PC-9 (cell line): ENCODE measurements at regions not wholly inside any gene's neighbourhood (a gene's known extent, or its start where the extent isn't known, plus 50 kb on each side); places are given as distances from the start of the nearest gene placed in this dataset.

ENCODE experiments used
- BruUV-seq: library from RNA; stranded (reverse); fragments of 400-500 nt; replicated peaks from 2 replicates; lab custom pipeline; 2021; lab: Mats Ljungman, UMichigan
- CTCF ChIA-PET: fragments of 300-600 bp; sonication (Branson Sonifier 250); formaldehyde crosslinking; loops from one replicate; lab custom pipeline; 2022; ENCODE audit warnings: antibody characterized with exemption; lab: Charles Lee
- POLR2A ChIA-PET: fragments of 300-600 bp; sonication (Branson Sonifier 250); formaldehyde crosslinking; loops from one replicate; lab custom pipeline; 2022; ENCODE audit warnings: antibody characterized with exemption; ENCODE audit not compliant: unreplicated experiment; lab: Charles Lee
- DNase-seq, 2 experiments: peaks; one replicate each; pipeline versions ENCODE4 v3.0.0 to v3.0.0-alpha.2; 2015 to 2022; ENCODE audit warnings: mixed read lengths in 1 of 2
- H2AFZ ChIP-seq: fragments of 200-600 bp; sonication (generic); 2 replicates; pipeline ENCODE4 v1.8.1; 2017; ENCODE audit warnings: antibody characterized with exemption
- H3F3A ChIP-seq: fragments of 200-600 bp; sonication (generic); 2 replicates; pipeline ENCODE4 v1.8.1; 2017; ENCODE audit warnings: antibody characterized with exemption, mild to moderate bottlenecking, low read depth; ENCODE audit not compliant: insufficient read depth
- H3K27ac ChIP-seq: fragments of 200-600 bp; sonication (generic); 2 replicates; pipeline ENCODE4 v1.6.1; 2016; ENCODE audit warnings: mixed run types
- H3K27me3 ChIP-seq: fragments of 200-600 bp; sonication (generic); 2 replicates; pipeline ENCODE4 v1.6.1; 2016; ENCODE audit warnings: low read depth, mixed run types; ENCODE audit not compliant: insufficient read depth
- H3K36me3 ChIP-seq: fragments of 200-600 bp; sonication (generic); 2 replicates; pipeline ENCODE4 v1.6.1; 2016; ENCODE audit warnings: low read depth, mixed run types
- H3K4me1 ChIP-seq: fragments of 200-600 bp; sonication (generic); replicated peaks from 2 replicates; pipeline ENCODE4 v1.6.1; 2016; ENCODE audit warnings: mixed run types; ENCODE audit not compliant: insufficient read depth
- H3K4me2 ChIP-seq: fragments of 200-600 bp; sonication (generic); 2 replicates; pipeline ENCODE4 v1.6.1; 2017; ENCODE audit warnings: mixed run types
- H3K4me3 ChIP-seq: fragments of 200-600 bp; sonication (generic); 2 replicates; pipeline ENCODE4 v1.6.1; 2016; ENCODE audit warnings: mixed run types
- H3K79me2 ChIP-seq: fragments of 200-600 bp; sonication (generic); 2 replicates; pipeline ENCODE4 v1.6.1; 2017; ENCODE audit warnings: low read depth, mixed run types
- H3K9me2 ChIP-seq: fragments of 200-600 bp; sonication (generic); 2 replicates; pipeline ENCODE4 v1.8.1; 2017; ENCODE audit warnings: mild to moderate bottlenecking; ENCODE audit not compliant: insufficient read depth
- H3K9me3 ChIP-seq: fragments of 200-600 bp; sonication (generic); 2 replicates; pipeline ENCODE4 v1.8.1; 2016; ENCODE audit warnings: low read depth; ENCODE audit not compliant: insufficient read depth
- H4K20me1 ChIP-seq: fragments of 200-600 bp; sonication (generic); 2 replicates; pipeline ENCODE4 v1.8.1; 2017; ENCODE audit not compliant: insufficient read depth
- CTCF ChIP-seq: fragments of 200-600 bp; sonication (generic); conservative IDR thresholded peaks from 2 replicates; pipeline ENCODE4 v1.6.1; 2017; ENCODE audit warnings: mixed run types, antibody characterized with exemption, mild to moderate bottlenecking, moderate library complexity
- EZH2 ChIP-seq: fragments of 200-600 bp; sonication (generic); IDR thresholded peaks from 2 replicates; pipeline ENCODE4 v1.8.0; 2017; ENCODE audit warnings: antibody characterized with exemption, low read depth
- intact Hi-C: fragments of 100-400 bp; cut with micrococcal nuclease; formaldehyde crosslinking; loops from one replicate; pipeline ENCODE4 v1.10.0; 2022; ENCODE audit not compliant: unreplicated experiment

GRCh38 chr10:33396279-33396678, 61.8 kb upstream of the NRP1 start:
- no peak for DNase-seq
- Histone ChIP-seq H4K20me1 (no peaks in the 10 kb centered on the region), H3K4me3 (no peak overlapping the region), H3K4me2 (no peak overlapping the region), H3K9me3 (no peaks in the 10 kb centered on the region), H3K27me3 (no peaks in the 10 kb centered on the region), H3F3A (no peaks in the 10 kb centered on the region), H3K27ac (no peak overlapping the region), H2AFZ (no peak overlapping the region), H3K9me2 (no peaks in the 10 kb centered on the region), H3K79me2 (no peaks in the 10 kb centered on the region), H3K4me1 (no peaks in the 10 kb centered on the region), H3K36me3 (no peaks in the 10 kb centered on the region)
- BruUV-seq = no TSS peak
- ChIA-PET CTCF (no interaction called here), POLR2A (no interaction called here)
- intact Hi-C loops = no loop called here
- TF ChIP-seq EZH2 = no peak
- no peak for TF ChIP-seq CTCF

GRCh38 chr10:33395201-33395600, 60.7 kb upstream of the NRP1 start:
- CTCF ChIA-PET = no interaction called here
- H3K27me3 ChIP-seq = no peaks in the 10 kb centered on the region
- TF ChIP-seq CTCF (no peak), EZH2 (no peak)
- H2AFZ ChIP-seq = no peak overlapping the region
- H3F3A ChIP-seq = no peaks in the 10 kb centered on the region
- no peak overlapping the region for H3K27ac ChIP-seq
- H3K36me3 ChIP-seq = no peaks in the 10 kb centered on the region
- H3K79me2 ChIP-seq = no peaks in the 10 kb centered on the region
- no peaks in the 10 kb centered on the region for H3K4me1 ChIP-seq
- H3K4me2 ChIP-seq = no peak overlapping the region
- no TSS peak for BruUV-seq
- H3K9me2 ChIP-seq = no peaks in the 10 kb centered on the region
- intact Hi-C loops = no loop called here
- H4K20me1 ChIP-seq = no peaks in the 10 kb centered on the region
- H3K9me3 ChIP-seq = no peaks in the 10 kb centered on the region
- H3K4me3 ChIP-seq = no peak overlapping the region
- POLR2A ChIA-PET = no interaction called here
- DNase-seq = no peak

GRCh38 chr10:33392706-33393105, 58.2 kb upstream of the NRP1 start:
- no peaks in the 10 kb centered on the region for H4K20me1 ChIP-seq
- H3K79me2 ChIP-seq = no peaks in the 10 kb centered on the region
- no peak overlapping the region for H3K27ac ChIP-seq
- ChIA-PET CTCF (no interaction called here), POLR2A (no interaction called here)
- no TSS peak for BruUV-seq
- no peaks in the 10 kb centered on the region for H3K4me1 ChIP-seq
- H3K4me2 ChIP-seq = no peak overlapping the region
- no peaks in the 10 kb centered on the region for H3K36me3 ChIP-seq
- H3K9me3 ChIP-seq = no peaks in the 10 kb centered on the region
- no peak overlapping the region for H3K4me3 ChIP-seq
- no peaks in the 10 kb centered on the region for H3F3A ChIP-seq
- H2AFZ ChIP-seq = no peak overlapping the region
- no peaks in the 10 kb centered on the region for H3K27me3 ChIP-seq
- TF ChIP-seq CTCF (no peak), EZH2 (no peak)
- DNase-seq = no peak
- intact Hi-C loops = no loop called here
- no peaks in the 10 kb centered on the region for H3K9me2 ChIP-seq
